ENCODE measurements at regions not wholly inside any gene's neighbourhood (a gene's known extent, or its start where the extent isn't known, plus 50 kb on each side); places are given as distances from the start of the nearest gene placed in this dataset.

DNA sequence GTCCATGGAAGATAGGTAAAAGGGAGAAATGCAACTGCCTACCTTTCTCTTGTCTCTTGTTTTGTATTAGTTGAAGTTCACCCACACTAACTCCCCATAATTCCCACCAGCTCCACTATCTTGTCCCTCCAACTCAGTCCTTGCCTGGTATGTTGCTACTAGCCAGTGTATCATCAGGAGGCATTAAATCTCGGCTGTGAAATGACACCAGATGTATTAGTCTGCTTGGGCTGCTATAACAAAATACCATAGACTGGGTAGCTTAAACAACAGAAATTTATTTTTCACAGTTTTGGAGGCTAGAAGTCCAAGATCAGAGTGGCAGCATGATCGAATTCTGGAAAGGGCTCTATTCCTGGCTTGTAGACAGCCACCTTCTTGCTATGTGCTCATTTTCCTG, 102.3 kb upstream of the WDR72 start:
- Histone ChIP-seq H3K9ac (ENCODE audit: extremely low read depth, insufficient read length, low read length) (no peak overlapping the region), H2BK5ac (ENCODE audit: insufficient read length, low read length) (no peak overlapping the region), H3K4ac (ENCODE audit: low read depth, low read length) (no peak overlapping the region), H3K79me1 (ENCODE audit: insufficient read depth, low read depth, low read length, poor library complexity, severe bottlenecking) (no peaks in the 10 kb centered on the region), H2AFZ (ENCODE audit: low read length) (no peak overlapping the region), H3K18ac (ENCODE audit: insufficient read length, low read depth, low read length) (no peak overlapping the region), H2AK5ac (ENCODE audit: insufficient read length, low read length) (no peak overlapping the region), H4K20me1 (ENCODE audit: control insufficient read depth, insufficient read depth, insufficient read length) (no peaks in the 10 kb centered on the region), H2BK12ac (ENCODE audit: insufficient read length, low read depth, low read length) (no peak overlapping the region), H3K27me3 (ENCODE audit: insufficient read depth, low read length) (no peaks in the 10 kb centered on the region), H3K4me2 (ENCODE audit: insufficient read depth, insufficient read length, low read length) (no peak overlapping the region), H3K14ac (ENCODE audit: insufficient read depth, low read length) (no peak overlapping the region), H4K8ac (replicated peaks; ENCODE audit: insufficient read length, low read depth, low read length) (no peak overlapping the region), H3K56ac (ENCODE audit: insufficient read length, low read depth, low read length) (no peak overlapping the region), H4K5ac (ENCODE audit: insufficient read length, low read depth, low read length) (no peak overlapping the region), H3K23me2 (ENCODE audit: insufficient read length, low read depth, low read length, poor library complexity, severe bottlenecking) (no peaks in the 10 kb centered on the region), H3K4me1 (ENCODE audit: insufficient read depth, low read length) (no peaks in the 10 kb centered on the region), H3K9me3 (ENCODE audit: control insufficient read depth, low read depth, low read length) (no peaks in the 10 kb centered on the region), H3T11ph (ENCODE audit: low read length) (no peak overlapping the region), H2BK120ac (ENCODE audit: low read depth, low read length, poor library complexity, severe bottlenecking) (no peak overlapping the region), H3K27ac (ENCODE audit: insufficient read length, low read depth, low read length) (no peak overlapping the region), H3K79me2 (ENCODE audit: insufficient read depth, low read length) (no peaks in the 10 kb centered on the region), H4K91ac (ENCODE audit: insufficient read length, low read depth, low read length) (no peak overlapping the region), H2BK20ac (ENCODE audit: low read depth, low read length, poor library complexity, severe bottlenecking) (no peak overlapping the region), H3K23ac (ENCODE audit: insufficient read length, low read depth, low read length) (no peak overlapping the region), H2BK15ac (ENCODE audit: low read depth, low read length) (no peak overlapping the region)
- DNase-seq = no peak
- TF ChIP-seq, protein P1, sequence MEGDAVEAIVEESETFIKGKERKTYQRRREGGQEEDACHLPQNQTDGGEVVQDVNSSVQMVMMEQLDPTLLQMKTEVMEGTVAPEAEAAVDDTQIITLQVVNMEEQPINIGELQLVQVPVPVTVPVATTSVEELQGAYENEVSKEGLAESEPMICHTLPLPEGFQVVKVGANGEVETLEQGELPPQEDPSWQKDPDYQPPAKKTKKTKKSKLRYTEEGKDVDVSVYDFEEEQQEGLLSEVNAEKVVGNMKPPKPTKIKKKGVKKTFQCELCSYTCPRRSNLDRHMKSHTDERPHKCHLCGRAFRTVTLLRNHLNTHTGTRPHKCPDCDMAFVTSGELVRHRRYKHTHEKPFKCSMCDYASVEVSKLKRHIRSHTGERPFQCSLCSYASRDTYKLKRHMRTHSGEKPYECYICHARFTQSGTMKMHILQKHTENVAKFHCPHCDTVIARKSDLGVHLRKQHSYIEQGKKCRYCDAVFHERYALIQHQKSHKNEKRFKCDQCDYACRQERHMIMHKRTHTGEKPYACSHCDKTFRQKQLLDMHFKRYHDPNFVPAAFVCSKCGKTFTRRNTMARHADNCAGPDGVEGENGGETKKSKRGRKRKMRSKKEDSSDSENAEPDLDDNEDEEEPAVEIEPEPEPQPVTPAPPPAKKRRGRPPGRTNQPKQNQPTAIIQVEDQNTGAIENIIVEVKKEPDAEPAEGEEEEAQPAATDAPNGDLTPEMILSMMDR (conservative IDR thresholded peaks at IDR 0.05) = no peak
- H3K4me3 Mint-ChIP-seq = no peak overlapping the region
- H3K27ac Mint-ChIP-seq = no peak overlapping the region
- H3K4me1 Mint-ChIP-seq = no peaks in the 10 kb centered on the region
- no peaks in the 10 kb centered on the region for H3K27me3 Mint-ChIP-seq (ENCODE audit: low read depth)
- no peaks in the 10 kb centered on the region for H3K9me3 Mint-ChIP-seq
- no CpG with 5 or more reads among the region's 2 CpGs for WGBS (ENCODE audit: extremely low coverage, insufficient read length, low lambda C conversion rate)
- H3K36me3 Mint-ChIP-seq (ENCODE audit: insufficient read depth in 1 of 3, low read depth in 3 of 3) = no peaks in the 10 kb centered on the region
